GM13977 (cell line): ENCODE measurements at regions not wholly inside any gene's neighbourhood (a gene's known extent, or its start where the extent isn't known, plus 50 kb on each side); places are given as distances from the start of the nearest gene placed in this dataset.

Experiments
- DNase-seq: peaks from one replicate; pipeline ENCODE4 v3.0.0; 2012; ENCODE audit warnings: low spot score
- in situ Hi-C: fragments of 300-500 bp; cut with MboI; formaldehyde crosslinking; loops from one replicate; pipeline ENCODE4 v1.12.0; 2022; ENCODE audit warnings: low sequenced_read_pairs, low pct_unique_long_range_greater_than_20kb, mixed read lengths, inconsistent platforms; ENCODE audit not compliant: unreplicated experiment
- TF ChIP-seq, protein P1 (sequence below): IDR thresholded peaks from 2 replicates; pipeline ENCODE4 v1.5.1; 2012; ENCODE audit warnings: mild to moderate bottlenecking, control low read depth; ENCODE audit not compliant: insufficient read depth; ENCODE audit errors: extremely low read depth, missing control alignments

DNA sequence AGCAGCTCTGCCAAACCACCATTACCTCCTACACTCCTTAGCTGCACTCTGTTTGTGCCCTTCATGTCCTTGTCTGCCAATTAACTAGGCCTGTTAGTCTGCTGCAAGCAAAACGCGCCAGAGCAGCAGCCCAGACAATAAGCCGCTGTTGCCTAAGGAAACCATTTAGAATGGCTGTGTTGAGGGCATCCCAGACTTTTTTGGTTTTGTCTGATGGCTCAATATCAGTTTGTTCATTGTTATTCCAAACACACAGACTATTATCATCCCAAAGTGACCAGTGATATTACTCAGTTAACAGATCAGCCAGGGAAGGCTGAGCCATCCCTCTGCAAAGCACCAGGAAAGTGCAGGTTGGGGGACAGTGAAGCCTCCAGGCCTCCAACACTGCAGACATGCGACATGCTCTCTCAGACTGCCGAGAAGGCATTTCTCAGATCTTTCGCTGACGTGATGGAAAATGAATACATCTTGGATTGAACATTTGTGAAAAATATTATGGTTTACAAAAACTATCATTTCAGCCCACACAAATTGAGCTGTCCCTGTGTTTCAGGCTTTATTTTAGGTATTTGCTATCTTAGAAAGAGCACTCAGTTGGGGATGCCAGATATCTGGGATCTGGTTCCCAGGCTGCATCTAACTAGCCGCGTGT, 182.0 kb upstream of the HNRNPA3 start:
- TF ChIP-seq, protein P1, sequence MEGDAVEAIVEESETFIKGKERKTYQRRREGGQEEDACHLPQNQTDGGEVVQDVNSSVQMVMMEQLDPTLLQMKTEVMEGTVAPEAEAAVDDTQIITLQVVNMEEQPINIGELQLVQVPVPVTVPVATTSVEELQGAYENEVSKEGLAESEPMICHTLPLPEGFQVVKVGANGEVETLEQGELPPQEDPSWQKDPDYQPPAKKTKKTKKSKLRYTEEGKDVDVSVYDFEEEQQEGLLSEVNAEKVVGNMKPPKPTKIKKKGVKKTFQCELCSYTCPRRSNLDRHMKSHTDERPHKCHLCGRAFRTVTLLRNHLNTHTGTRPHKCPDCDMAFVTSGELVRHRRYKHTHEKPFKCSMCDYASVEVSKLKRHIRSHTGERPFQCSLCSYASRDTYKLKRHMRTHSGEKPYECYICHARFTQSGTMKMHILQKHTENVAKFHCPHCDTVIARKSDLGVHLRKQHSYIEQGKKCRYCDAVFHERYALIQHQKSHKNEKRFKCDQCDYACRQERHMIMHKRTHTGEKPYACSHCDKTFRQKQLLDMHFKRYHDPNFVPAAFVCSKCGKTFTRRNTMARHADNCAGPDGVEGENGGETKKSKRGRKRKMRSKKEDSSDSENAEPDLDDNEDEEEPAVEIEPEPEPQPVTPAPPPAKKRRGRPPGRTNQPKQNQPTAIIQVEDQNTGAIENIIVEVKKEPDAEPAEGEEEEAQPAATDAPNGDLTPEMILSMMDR, result no peak
- in situ Hi-C loops, result no loop called here
- DNase-seq, result no peak

DNA sequence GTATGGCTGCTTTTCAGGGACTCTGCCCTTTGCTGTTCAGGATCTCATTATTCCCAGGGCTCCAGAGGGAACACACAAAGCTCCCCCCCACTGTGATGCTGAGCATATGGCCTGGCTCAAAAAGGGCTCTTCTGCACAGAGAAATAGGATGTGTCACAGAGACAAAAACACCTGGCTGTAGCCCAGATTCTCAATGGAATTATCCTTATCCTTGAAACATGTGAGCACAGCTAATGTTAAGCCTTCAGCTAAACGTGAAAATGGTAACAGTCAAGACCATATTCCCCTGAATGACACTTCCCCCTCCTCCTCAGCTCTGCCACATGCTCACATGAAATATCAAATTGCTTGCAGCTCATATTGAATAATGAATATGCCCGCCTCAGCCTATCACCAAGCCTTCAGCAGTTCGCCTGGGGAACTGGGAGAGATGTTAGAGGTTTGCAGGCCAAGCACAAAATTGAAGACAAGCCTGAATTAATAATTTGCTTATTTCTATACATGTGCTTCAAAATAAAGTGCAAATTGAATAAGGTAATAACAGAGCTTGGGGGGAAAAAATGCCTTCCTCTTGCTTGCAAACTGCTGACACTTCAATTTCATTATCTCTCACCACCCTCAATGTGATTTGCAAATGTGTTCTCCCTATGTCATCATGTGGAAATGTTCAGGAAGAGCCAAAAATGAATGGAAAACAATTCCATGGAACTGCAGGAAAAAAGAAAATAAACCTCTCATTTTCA, 181.0 kb upstream of the HNRNPA3 start:
- DNase-seq, result no peak
- TF ChIP-seq, protein P1, result no peak
- in situ Hi-C loops, result no loop called here

DNA sequence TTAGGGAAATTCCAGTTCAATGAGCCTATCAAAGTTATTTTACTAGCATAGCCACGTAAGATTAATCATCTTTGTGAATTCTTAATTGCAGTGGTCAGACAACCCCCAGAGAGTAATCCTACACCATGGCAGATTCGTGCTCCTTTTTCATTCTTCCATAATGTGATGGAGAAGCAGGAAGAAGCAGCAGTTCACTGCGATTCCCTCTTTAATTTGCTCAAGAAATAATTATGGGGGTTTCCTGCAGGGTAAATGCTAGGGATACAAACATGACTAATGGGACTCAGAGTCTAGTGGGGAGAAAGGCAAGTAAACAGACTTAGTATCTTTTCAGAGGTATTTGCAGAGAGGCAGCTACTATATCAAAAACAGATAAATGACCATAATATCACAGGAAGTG, 175.8 kb upstream of the HNRNPA3 start:
- in situ Hi-C loops, result no loop called here
- TF ChIP-seq, protein P1, result no peak
- no peak for DNase-seq

DNA sequence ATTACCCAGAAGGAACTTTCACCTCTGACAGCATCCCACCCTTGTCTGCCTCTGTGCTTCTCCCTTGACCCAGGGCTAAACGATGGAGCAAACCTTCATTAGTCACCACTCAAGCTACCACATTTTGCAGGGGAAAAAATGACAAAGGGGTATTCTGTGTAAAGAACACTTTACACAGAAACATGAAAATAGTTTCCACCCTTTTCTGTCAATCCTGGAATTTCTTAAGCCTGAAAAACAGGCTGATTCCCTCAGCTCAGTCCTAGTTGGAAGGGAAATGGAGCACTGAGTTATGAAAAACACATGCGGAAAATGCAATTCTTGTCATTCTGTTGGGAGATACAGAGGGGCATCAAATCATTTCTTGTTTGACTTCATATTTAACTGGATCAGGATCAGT, 175.0 kb upstream of the HNRNPA3 start:
- TF ChIP-seq, protein P1, result no peak
- in situ Hi-C loops, result no loop called here
- no peak for DNase-seq

DNA sequence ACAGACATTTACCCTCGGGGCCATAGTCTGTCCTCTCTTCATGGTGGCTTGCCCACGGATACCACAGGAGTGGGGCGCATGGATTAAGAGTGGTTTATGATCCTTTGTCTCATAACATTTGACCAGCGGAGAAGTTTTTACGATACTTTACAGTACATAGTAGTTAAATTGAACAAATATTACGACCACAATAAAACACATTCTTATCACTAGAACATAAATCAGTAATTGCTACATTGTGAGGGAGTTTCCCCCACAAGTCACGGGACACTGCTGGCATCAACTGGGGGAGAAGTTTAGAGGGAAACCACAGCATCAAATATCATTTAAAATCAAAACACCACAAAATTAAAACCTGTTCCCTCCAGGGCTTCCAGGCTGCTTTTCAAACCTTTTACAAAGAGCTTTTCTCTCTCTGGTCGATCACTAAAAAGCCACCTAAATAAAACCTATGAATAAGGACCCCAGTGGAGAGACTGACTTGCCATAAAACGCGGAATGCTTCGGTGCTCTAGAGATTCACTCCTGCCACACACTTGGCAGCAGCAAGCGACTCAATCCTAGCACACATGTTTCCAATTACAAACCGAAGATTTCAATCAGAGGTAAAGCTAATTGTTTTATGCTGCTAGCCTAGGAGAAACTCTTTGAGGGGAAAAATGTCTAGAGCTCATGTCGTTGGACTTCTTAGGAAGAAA, 173.7 kb upstream of the HNRNPA3 start:
- TF ChIP-seq, protein P1, result no peak
- no peak for DNase-seq
- in situ Hi-C loops, result no loop called here

DNA sequence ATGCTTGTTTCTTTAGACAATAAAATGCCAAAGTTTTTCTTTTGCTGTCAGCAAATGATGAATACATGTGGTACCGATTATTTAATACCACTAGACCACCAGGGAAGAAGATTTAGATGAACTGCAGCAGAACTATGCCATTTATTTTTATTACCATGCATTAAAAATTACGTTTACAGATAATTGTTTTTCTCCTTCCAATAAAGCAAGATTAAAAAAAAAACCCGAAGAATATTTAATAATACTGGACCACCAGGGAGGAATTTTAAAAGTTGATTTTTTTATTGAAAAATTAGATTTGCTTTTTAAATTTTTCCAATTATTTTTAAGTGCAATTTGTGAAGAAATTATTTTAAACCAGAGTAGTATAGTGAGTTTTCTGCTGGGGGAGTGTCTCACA, 170.3 kb upstream of the HNRNPA3 start:
- in situ Hi-C loops, result no loop called here
- TF ChIP-seq, protein P1, result no peak
- DNase-seq, result no peak
